GM06990 (cell line): ENCODE measurements at regions not wholly inside any gene's neighbourhood (a gene's known extent, or its start where the extent isn't known, plus 50 kb on each side); places are given as distances from the start of the nearest gene placed in this dataset.
"Not testable (repeated sequence)": the region's sequence is repeated elsewhere in the genome, so short reads cannot be mapped to it uniquely, and the experiment has no call there.

ENCODE experiments used
- DNase-seq: peaks from one replicate; pipeline ENCODE4 v3.0.0-alpha.2; 2011; ENCODE audit not compliant: insufficient read length; ENCODE audit errors: extremely low read depth
- H3K27me3 ChIP-seq: replicated peaks from 2 replicates; pipeline ENCODE4 v1.6.0; 2011; ENCODE audit warnings: low read length; ENCODE audit not compliant: control insufficient read depth, insufficient read depth
- H3K36me3 ChIP-seq: 2 replicates; pipeline ENCODE4 v1.5.1; 2011; ENCODE audit warnings: low read length; ENCODE audit not compliant: control insufficient read depth, insufficient read depth
- H3K4me3 ChIP-seq: replicated peaks from 2 replicates; pipeline ENCODE4 v1.5.1; 2011; ENCODE audit warnings: low read depth, mild to moderate bottlenecking, control low read depth, low read length
- CTCF ChIP-seq: IDR thresholded peaks from 2 replicates; pipeline ENCODE4 v1.5.1; 2011; ENCODE audit warnings: low read length, control low read depth, mild to moderate bottlenecking, inconsistent platforms; ENCODE audit not compliant: insufficient read depth, poor library complexity, severe bottlenecking

GRCh38 chr3:73148206-73148605, 86.7 kb downstream of the EBLN2 start:
- no peak overlapping the region for H3K4me3 ChIP-seq
- no peak for DNase-seq
- TF ChIP-seq CTCF: no peak
- H3K36me3 ChIP-seq: no peaks in the 10 kb centered on the region
- no peaks in the 10 kb centered on the region for H3K27me3 ChIP-seq

GRCh38 chr3:73148682-73149081, 87.2 kb downstream of the EBLN2 start:
- DNase-seq: no peak
- no peaks in the 10 kb centered on the region for H3K27me3 ChIP-seq
- no peaks in the 10 kb centered on the region for H3K36me3 ChIP-seq
- no peak overlapping the region for H3K4me3 ChIP-seq
- TF ChIP-seq CTCF: no peak

GRCh38 chr3:73150369-73151130, 89.1 kb downstream of the EBLN2 start:
- no peak for TF ChIP-seq CTCF
- Histone ChIP-seq H3K27me3 (no peaks in the 10 kb centered on the region), H3K36me3 (no peaks in the 10 kb centered on the region), H3K4me3 (no peak overlapping the region)
- no peak for DNase-seq

GRCh38 chr3:73152571-73152970, 91.1 kb downstream of the EBLN2 start:
- not testable (repeated sequence) for H3K27me3 ChIP-seq, H3K4me3 ChIP-seq, DNase-seq, H3K36me3 ChIP-seq

- H3K36me3 ChIP-seq, H3K27me3 ChIP-seq, DNase-seq, H3K4me3 ChIP-seq: not testable (repeated sequence)
Measured at GRCh38 chr3:73153057-73153456, 91.6 kb downstream of the EBLN2 start.

GRCh38 chr3:73154261-73154660, 92.8 kb downstream of the EBLN2 start:
- H3K4me3 ChIP-seq, DNase-seq, H3K36me3 ChIP-seq, H3K27me3 ChIP-seq: not testable (repeated sequence)

GRCh38 chr3:73155441-73155840, 94.0 kb downstream of the EBLN2 start:
- H3K27me3 ChIP-seq, H3K4me3 ChIP-seq, DNase-seq, H3K36me3 ChIP-seq: not testable (repeated sequence)

- no peak for DNase-seq
- Histone ChIP-seq H3K36me3 (no peaks in the 10 kb centered on the region), H3K4me3 (no peak overlapping the region), H3K27me3 (no peaks in the 10 kb centered on the region)
- TF ChIP-seq CTCF: no peak
Measured at GRCh38 chr3:73164622-73165021, 103.2 kb downstream of the EBLN2 start.
